KMS-11 (cell line): ENCODE measurements at regions not wholly inside any gene's neighbourhood (a gene's known extent, or its start where the extent isn't known, plus 50 kb on each side); places are given as distances from the start of the nearest gene placed in this dataset.

Experiments used
- H2AFZ ChIP-seq: fragments of 200-600 bp; sonication (generic); 2 replicates; pipeline ENCODE4 v1.6.1; 2016; ENCODE audit warnings: antibody characterized with exemption, mixed run types, low read depth
- H3K27ac ChIP-seq: fragments of 200-600 bp; sonication (generic); 2 replicates; pipeline ENCODE4 v1.6.1; 2016; ENCODE audit warnings: mild to moderate bottlenecking, mixed run types
- H3K27me3 ChIP-seq: fragments of 200-600 bp; sonication (generic); 2 replicates; pipeline ENCODE4 v1.6.1; 2017; ENCODE audit warnings: mild to moderate bottlenecking, low read depth, mixed run types, moderate library complexity; ENCODE audit not compliant: insufficient read depth
- H3K36me3 ChIP-seq: fragments of 200-600 bp; sonication (generic); 2 replicates; pipeline ENCODE4 v1.6.1; 2017; ENCODE audit warnings: mild to moderate bottlenecking, mixed run types; ENCODE audit not compliant: insufficient read depth
- H3K4me1 ChIP-seq: fragments of 200-600 bp; sonication (generic); 2 replicates; pipeline ENCODE4 v1.6.1; 2016; ENCODE audit warnings: mild to moderate bottlenecking, low read depth, mixed run types; ENCODE audit not compliant: poor library complexity, severe bottlenecking
- H3K4me2 ChIP-seq: fragments of 200-600 bp; sonication (generic); 2 replicates; pipeline ENCODE4 v1.7.0; 2016; ENCODE audit warnings: mild to moderate bottlenecking, mixed run types
- H3K4me3 ChIP-seq: fragments of 200-600 bp; sonication (generic); IDR thresholded peaks from 2 replicates; pipeline ENCODE4 v1.6.1; 2017; ENCODE audit warnings: low read depth, low read length, mixed read lengths; ENCODE audit not compliant: insufficient read depth
- H3K79me2 ChIP-seq: fragments of 200-600 bp; sonication (generic); 2 replicates; pipeline ENCODE4 v1.6.1; 2016; ENCODE audit warnings: low read depth, mixed run types; ENCODE audit not compliant: insufficient read depth
- H3K9ac ChIP-seq: fragments of 200-600 bp; sonication (generic); 2 replicates; pipeline ENCODE4 v1.6.1; 2016; ENCODE audit warnings: mild to moderate bottlenecking, mixed run types
- H4K20me1 ChIP-seq: fragments of 200-600 bp; sonication (generic); 2 replicates; pipeline ENCODE4 v1.6.1; 2016; ENCODE audit warnings: mild to moderate bottlenecking, mixed run types; ENCODE audit not compliant: insufficient read depth
- CTCF ChIP-seq: fragments of 200-600 bp; sonication (generic); conservative IDR thresholded peaks from 2 replicates; pipeline ENCODE4 v1.6.1; 2017; ENCODE audit warnings: low read depth, mild to moderate bottlenecking, antibody characterized with exemption, low read length, moderate library complexity, mixed read lengths

DNA sequence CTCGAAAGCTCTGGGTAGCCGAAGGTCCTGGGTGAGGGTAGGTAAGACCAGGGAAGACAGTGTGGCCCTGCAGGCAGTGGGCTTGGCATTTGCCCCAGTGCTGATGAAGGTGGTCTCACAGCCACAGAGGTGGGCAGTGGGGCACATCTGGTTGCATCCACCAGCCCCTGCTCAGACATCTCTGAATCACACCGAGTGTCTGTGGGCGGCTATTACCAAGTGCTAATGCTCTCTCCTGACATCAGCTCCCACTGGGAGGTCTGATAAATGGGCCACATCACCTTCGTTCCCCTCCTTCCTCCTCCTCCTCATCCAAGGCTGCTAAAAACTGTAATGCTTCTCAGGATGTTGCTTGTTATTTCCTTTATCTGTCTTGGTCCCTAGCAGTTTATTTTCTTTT is 330.9 kb upstream of the COBL start:
- TF ChIP-seq CTCF: no peak
- Histone ChIP-seq H3K27me3 (no peaks in the 10 kb centered on the region), H3K27ac (no peak overlapping the region), H3K4me3 (no peak overlapping the region), H3K36me3 (no peaks in the 10 kb centered on the region), H3K9ac (no peak overlapping the region), H3K79me2 (no peaks in the 10 kb centered on the region), H4K20me1 (no peaks in the 10 kb centered on the region), H2AFZ (no peak overlapping the region), H3K4me1 (no peaks in the 10 kb centered on the region), H3K4me2 (no peak overlapping the region)

GRCh38 chr7:51645702-51646298 is 329.2 kb upstream of the COBL start:
- Histone ChIP-seq H3K79me2 (no peaks in the 10 kb centered on the region), H3K4me1 (no peaks in the 10 kb centered on the region), H2AFZ (no peak overlapping the region), H3K9ac (no peak overlapping the region), H3K36me3 (no peaks in the 10 kb centered on the region), H3K4me3 (no peak overlapping the region), H4K20me1 (no peaks in the 10 kb centered on the region), H3K4me2 (no peak overlapping the region), H3K27ac (no peak overlapping the region), H3K27me3 (no peaks in the 10 kb centered on the region)
- TF ChIP-seq CTCF: no peak

GRCh38 chr7:51645255-51645654 is 328.6 kb upstream of the COBL start:
- H3K4me3 ChIP-seq: no peak overlapping the region
- no peak overlapping the region for H3K4me2 ChIP-seq
- no peaks in the 10 kb centered on the region for H4K20me1 ChIP-seq
- no peak for TF ChIP-seq CTCF
- no peaks in the 10 kb centered on the region for H3K36me3 ChIP-seq
- H3K79me2 ChIP-seq: no peaks in the 10 kb centered on the region
- H3K27me3 ChIP-seq: no peaks in the 10 kb centered on the region
- H3K27ac ChIP-seq: no peak overlapping the region
- no peaks in the 10 kb centered on the region for H3K4me1 ChIP-seq
- no peak overlapping the region for H2AFZ ChIP-seq
- H3K9ac ChIP-seq: no peak overlapping the region

GRCh38 chr7:51644216-51644615 is 327.6 kb upstream of the COBL start:
- no peak overlapping the region for H3K27ac ChIP-seq
- H3K36me3 ChIP-seq: no peaks in the 10 kb centered on the region
- no peak overlapping the region for H3K9ac ChIP-seq
- H4K20me1 ChIP-seq: no peaks in the 10 kb centered on the region
- H3K79me2 ChIP-seq: no peaks in the 10 kb centered on the region
- no peak overlapping the region for H3K4me3 ChIP-seq
- H3K4me2 ChIP-seq: no peak overlapping the region
- no peaks in the 10 kb centered on the region for H3K4me1 ChIP-seq
- no peaks in the 10 kb centered on the region for H3K27me3 ChIP-seq
- H2AFZ ChIP-seq: no peak overlapping the region
- no peak for TF ChIP-seq CTCF

DNA sequence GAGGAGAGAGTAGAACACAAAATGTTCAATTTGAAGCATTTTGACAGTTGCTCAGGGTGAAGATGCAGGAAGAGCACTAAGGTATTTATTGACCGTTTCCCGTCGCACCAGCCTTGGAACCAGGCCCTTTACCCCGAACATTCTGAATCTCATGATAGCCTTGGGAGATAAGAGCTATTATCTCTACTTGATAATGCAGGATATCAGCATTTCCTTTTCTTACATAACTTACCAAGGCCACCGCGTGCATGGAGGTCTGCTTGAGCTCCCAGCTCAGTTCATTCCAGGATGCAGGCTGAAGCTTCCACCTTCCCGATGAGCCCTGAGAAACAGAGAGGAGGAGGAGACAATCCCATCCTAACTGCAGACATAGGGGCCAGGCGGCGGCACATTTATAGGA is 324.2 kb upstream of the COBL start:
- no peaks in the 10 kb centered on the region for H3K79me2 ChIP-seq
- no peaks in the 10 kb centered on the region for H3K27me3 ChIP-seq
- H3K4me3 ChIP-seq: no peak overlapping the region
- no peaks in the 10 kb centered on the region for H4K20me1 ChIP-seq
- H2AFZ ChIP-seq: no peak overlapping the region
- TF ChIP-seq CTCF: no peak
- no peak overlapping the region for H3K4me2 ChIP-seq
- no peaks in the 10 kb centered on the region for H3K36me3 ChIP-seq
- H3K4me1 ChIP-seq: no peaks in the 10 kb centered on the region
- no peak overlapping the region for H3K9ac ChIP-seq
- no peak overlapping the region for H3K27ac ChIP-seq
